H9 (cell line): ENCODE measurements at regions not wholly inside any gene's neighbourhood (a gene's known extent, or its start where the extent isn't known, plus 50 kb on each side); places are given as distances from the start of the nearest gene placed in this dataset.

Experiments
- DNase-seq: peaks from one replicate; pipeline ENCODE4 v3.0.0-alpha.2; 2017
- H2AFZ ChIP-seq: one replicate; pipeline ENCODE4 v1.6.1; 2013; ENCODE audit warnings: mild to moderate bottlenecking, low read length, control low read depth, moderate library complexity
- H2AK5ac ChIP-seq: 2 replicates; pipeline ENCODE4 v1.6.1; 2013; ENCODE audit warnings: low read length, control low read depth, mixed read lengths; ENCODE audit not compliant: insufficient read length
- H2BK120ac ChIP-seq: one replicate; pipeline ENCODE4 v1.6.1; 2013; ENCODE audit warnings: low read depth, mild to moderate bottlenecking, low read length, control low read depth, inconsistent platforms; ENCODE audit not compliant: poor library complexity, severe bottlenecking
- H2BK12ac ChIP-seq: 2 replicates; pipeline ENCODE4 v1.6.1; 2013; ENCODE audit warnings: low read length, control low read depth, mixed read lengths, low read depth; ENCODE audit not compliant: insufficient read length
- H2BK15ac ChIP-seq: 2 replicates; pipeline ENCODE4 v1.6.1; 2013; ENCODE audit warnings: low read depth, low read length, control low read depth
- H2BK20ac ChIP-seq: one replicate; pipeline ENCODE4 v1.6.1; 2013; ENCODE audit warnings: low read depth, mild to moderate bottlenecking, low read length, control low read depth, inconsistent platforms; ENCODE audit not compliant: poor library complexity, severe bottlenecking
- H2BK5ac ChIP-seq: 2 replicates; pipeline ENCODE4 v1.6.1; 2013; ENCODE audit warnings: low read length, control low read depth, mixed read lengths; ENCODE audit not compliant: insufficient read length
- H3K14ac ChIP-seq: 2 replicates; pipeline ENCODE4 v1.6.1; 2013; ENCODE audit warnings: low read length, control low read depth; ENCODE audit not compliant: insufficient read depth
- H3K18ac ChIP-seq: 2 replicates; pipeline ENCODE4 v1.6.1; 2013; ENCODE audit warnings: low read depth, mild to moderate bottlenecking, mixed read lengths, low read length, control low read depth; ENCODE audit not compliant: insufficient read length
- H3K23ac ChIP-seq: 2 replicates; pipeline ENCODE4 v1.6.1; 2013; ENCODE audit warnings: low read length, control low read depth, mixed read lengths, low read depth; ENCODE audit not compliant: insufficient read length
- H3K23me2 ChIP-seq: 2 replicates; pipeline ENCODE4 v1.6.1; 2013; ENCODE audit warnings: low read depth, mild to moderate bottlenecking, mixed read lengths, low read length, control low read depth; ENCODE audit not compliant: insufficient read length, poor library complexity, severe bottlenecking
- H3K27ac ChIP-seq: 2 replicates; pipeline ENCODE4 v1.5.1; 2013; ENCODE audit warnings: low read length, control low read depth, mixed read lengths, low read depth; ENCODE audit not compliant: insufficient read length
- H3K27me3 ChIP-seq: 2 replicates; pipeline ENCODE4 v1.6.1; 2013; ENCODE audit warnings: low read length, control low read depth, inconsistent platforms; ENCODE audit not compliant: insufficient read depth
- H3K4ac ChIP-seq: 2 replicates; pipeline ENCODE4 v1.6.1; 2013; ENCODE audit warnings: low read depth, mild to moderate bottlenecking, control low read depth, inconsistent platforms, low read length, moderate library complexity
- H3K4me1 ChIP-seq: 2 replicates; pipeline ENCODE4 v1.6.1; 2013; ENCODE audit warnings: low read length, control low read depth, inconsistent platforms; ENCODE audit not compliant: insufficient read depth
- H3K4me2 ChIP-seq: 2 replicates; pipeline ENCODE4 v1.6.1; 2013; ENCODE audit warnings: low read length, control low read depth, mixed read lengths; ENCODE audit not compliant: insufficient read length, insufficient read depth
- H3K56ac ChIP-seq: 2 replicates; pipeline ENCODE4 v1.6.1; 2013; ENCODE audit warnings: low read depth, mild to moderate bottlenecking, mixed read lengths, low read length, control low read depth; ENCODE audit not compliant: insufficient read length
- H3K79me1 ChIP-seq: 2 replicates; pipeline ENCODE4 v1.6.1; 2013; ENCODE audit warnings: low read depth, mild to moderate bottlenecking, moderate library complexity, low read length, control low read depth, inconsistent platforms; ENCODE audit not compliant: insufficient read depth, poor library complexity, severe bottlenecking
- H3K79me2 ChIP-seq: 2 replicates; pipeline ENCODE4 v1.6.1; 2013; ENCODE audit warnings: low read length, control low read depth, inconsistent platforms; ENCODE audit not compliant: insufficient read depth
- H3K9ac ChIP-seq: 2 replicates; pipeline ENCODE4 v1.6.1; 2013; ENCODE audit warnings: low read length, control low read depth, mixed read lengths; ENCODE audit not compliant: insufficient read length; ENCODE audit errors: extremely low read depth
- H3K9me3 ChIP-seq: one replicate; pipeline ENCODE4 v1.6.1; 2013; ENCODE audit warnings: low read depth, low read length, inconsistent platforms; ENCODE audit not compliant: control insufficient read depth
- H3T11ph ChIP-seq: one replicate; pipeline ENCODE4 v1.6.1; 2013; ENCODE audit warnings: mild to moderate bottlenecking, low read length, control low read depth, inconsistent platforms
- H4K20me1 ChIP-seq: one replicate; pipeline ENCODE4 v1.6.1; 2013; ENCODE audit not compliant: control insufficient read depth, insufficient read length, insufficient read depth
- H4K5ac ChIP-seq: 2 replicates; pipeline ENCODE4 v1.6.1; 2013; ENCODE audit warnings: low read depth, mild to moderate bottlenecking, mixed read lengths, low read length, control low read depth; ENCODE audit not compliant: insufficient read length
- H4K8ac ChIP-seq: replicated peaks from 2 replicates; pipeline ENCODE4 v1.6.1; 2013; ENCODE audit warnings: low read length, control low read depth, mixed read lengths, low read depth; ENCODE audit not compliant: insufficient read length
- H4K91ac ChIP-seq: 2 replicates; pipeline ENCODE4 v1.6.1; 2013; ENCODE audit warnings: low read depth, mild to moderate bottlenecking, moderate library complexity, mixed read lengths, low read length, control low read depth; ENCODE audit not compliant: insufficient read length
- H3K27ac Mint-ChIP-seq, 3 experiments: 2 replicates in 2 of 3; 3 replicates in 1 of 3; pipeline ENCODE4 v1.8.0; 2020 to 2021; ENCODE audit warnings: mixed read lengths in 3 of 3, mild to moderate bottlenecking in 1 of 3, moderate library complexity in 1 of 3
- H3K27me3 Mint-ChIP-seq: 2 replicates; pipeline ENCODE4 v1.8.0; 2021; ENCODE audit warnings: low read depth, mild to moderate bottlenecking, moderate library complexity, mixed read lengths
- H3K36me3 Mint-ChIP-seq, 3 experiments: 2 replicates in 2 of 3; 3 replicates in 1 of 3; pipeline ENCODE4 v1.8.0; 2020 to 2021; ENCODE audit warnings: low read depth in 3 of 3, mixed read lengths in 3 of 3; ENCODE audit not compliant: insufficient read depth in 1 of 3
- H3K4me1 Mint-ChIP-seq, 2 experiments: 2 replicates each; pipeline ENCODE4 v1.8.0; 2020; ENCODE audit warnings: mixed read lengths in 2 of 2
- H3K4me3 Mint-ChIP-seq, 2 experiments: 2 replicates in 1 of 2; 3 replicates in 1 of 2; pipeline ENCODE4 v1.8.0; 2020 to 2021; ENCODE audit warnings: mild to moderate bottlenecking in 2 of 2, mixed read lengths in 2 of 2, moderate library complexity in 1 of 2
- H3K9me3 Mint-ChIP-seq, 2 experiments: 2 replicates in 1 of 2; 3 replicates in 1 of 2; pipeline ENCODE4 v1.8.0; 2020; ENCODE audit warnings: mild to moderate bottlenecking in 2 of 2, mixed read lengths in 2 of 2, moderate library complexity in 1 of 2
- CTCF ChIP-seq: fragments of 200-600 bp; sonication (generic); conservative IDR thresholded peaks from 3 replicates; pipeline ENCODE4 v1.8.0; 2021; ENCODE audit warnings: antibody characterized with exemption, mild to moderate bottlenecking
- WGBS: extraction: QIAGEN DNeasy Blood & Tissue Kit; methylation state at CpG from one replicate; pipeline ENCODE4 v1.1.7; 2013; ENCODE audit warnings: missing lambda C conversion rate, low lambda C conversion rate, mixed read lengths; ENCODE audit not compliant: insufficient read length; ENCODE audit errors: extremely low coverage; 5-methylcytosine and 5-hydroxymethylcytosine counted together

GRCh38 chr10:35926846-35927245 lies 284.8 kb upstream of the FZD8 start:
- Histone ChIP-seq H2BK5ac (no peak overlapping the region), H3K14ac (no peak overlapping the region), H2BK120ac (no peak overlapping the region), H4K8ac (no peak overlapping the region), H3K4me1 (0 out of 2 replicates have a peak, but pooled peaks cover 2% of the 10 kb centered on the region), H2BK12ac (no peak overlapping the region), H4K5ac (no peak overlapping the region), H4K20me1 (no peaks in the 10 kb centered on the region), H3K56ac (no peak overlapping the region), H2AFZ (no peak overlapping the region), H3K18ac (no peak overlapping the region), H3K4ac (no peak overlapping the region), H2BK20ac (no peak overlapping the region), H3K79me2 (no peaks in the 10 kb centered on the region), H3K9ac (no peak overlapping the region), H3K27ac (no peak overlapping the region), H3K23me2 (no peaks in the 10 kb centered on the region), H3K27me3 (no peaks in the 10 kb centered on the region), H3K4me2 (no peak overlapping the region), H3K23ac (no peak overlapping the region), H4K91ac (no peak overlapping the region), H2BK15ac (no peak overlapping the region), H2AK5ac (no peak overlapping the region), H3K9me3 (no peaks in the 10 kb centered on the region), H3K79me1 (no peaks in the 10 kb centered on the region), H3T11ph (no peak overlapping the region)
- Mint-ChIP-seq H3K27me3 (no peaks in the 10 kb centered on the region; the same call in 1 of the 2 replicates), H3K4me1 (peaks cover 32 to 33% of the 10 kb centered on the region in 2 experiments), H3K27ac (no peak overlapping the region), H3K36me3 (no peaks in the 10 kb centered on the region), H3K4me3 (no peak overlapping the region), H3K9me3 (no peaks in the 10 kb centered on the region)
- no peak for DNase-seq
- WGBS, result no CpG with 5 or more reads among the region's 1 CpG
- TF ChIP-seq CTCF, result no peak
